Astrocyte (in vitro differentiated cells and primary cell): ENCODE measurements at regions not wholly inside any gene's neighbourhood (a gene's known extent, or its start where the extent isn't known, plus 50 kb on each side); places are given as distances from the start of the nearest gene placed in this dataset.
A peak's percentile ranks its signal among the peaks of the same experiment; 100 is the strongest.

Experiments used
- DNase-seq: peaks from one replicate; pipeline ENCODE4 v3.0.0-alpha.2; 2010; ENCODE audit warnings: low read depth
- FAIRE-seq: peaks from 2 replicates; lab custom pipeline; 2011; peaks lifted over from hg19 to GRCh38; lab: Jason Lieb, UNC
- H2AFZ ChIP-seq: 2 replicates; pipeline ENCODE4 v1.6.0; 2012; ENCODE audit warnings: low read depth, low read length, inconsistent platforms
- H3K27ac ChIP-seq: 2 replicates; pipeline ENCODE4 v1.5.1; 2011; ENCODE audit warnings: low read depth, low read length, inconsistent platforms
- H3K27me3 ChIP-seq: 2 replicates; pipeline ENCODE4 v1.6.0; 2011; ENCODE audit warnings: low read length, inconsistent platforms; ENCODE audit not compliant: insufficient read depth
- H3K36me3 ChIP-seq: 2 replicates; pipeline ENCODE4 v1.5.1; 2011; ENCODE audit warnings: low read length, inconsistent platforms; ENCODE audit not compliant: insufficient read depth
- H3K4me1 ChIP-seq: 2 replicates; pipeline ENCODE4 v1.5.1; 2011; ENCODE audit warnings: low read length, inconsistent platforms; ENCODE audit not compliant: insufficient read depth
- H3K4me2 ChIP-seq: 2 replicates; pipeline ENCODE4 v1.6.0; 2012; ENCODE audit warnings: low read length, inconsistent platforms
- H3K4me3 ChIP-seq: 2 replicates; pipeline ENCODE4 v1.5.1; 2011; ENCODE audit warnings: low read depth, mild to moderate bottlenecking, low read length, inconsistent platforms; ENCODE audit not compliant: insufficient read depth
- H3K79me2 ChIP-seq: 2 replicates; pipeline ENCODE4 v1.6.0; 2012; ENCODE audit warnings: mild to moderate bottlenecking, low read length, inconsistent platforms; ENCODE audit not compliant: insufficient read depth
- H3K9ac ChIP-seq: 2 replicates; pipeline ENCODE4 v1.6.0; 2012; ENCODE audit warnings: mild to moderate bottlenecking, low read length, inconsistent platforms
- H3K9me3 ChIP-seq: 2 replicates; pipeline ENCODE4 v1.5.1; 2012; ENCODE audit warnings: low read depth, mild to moderate bottlenecking, low read length, inconsistent platforms; ENCODE audit not compliant: insufficient read depth
- H4K20me1 ChIP-seq: 2 replicates; pipeline ENCODE4 v1.6.0; 2012; ENCODE audit warnings: low read length, inconsistent platforms; ENCODE audit not compliant: insufficient read depth
- H3K27ac Mint-ChIP-seq: one replicate; pipeline ENCODE4 v1.8.0; 2021; ENCODE audit warnings: mild to moderate bottlenecking, mixed read lengths; ENCODE audit not compliant: unreplicated experiment
- H3K27me3 Mint-ChIP-seq: one replicate; pipeline ENCODE4 v1.8.0; 2021; ENCODE audit warnings: low read depth, mixed read lengths; ENCODE audit not compliant: unreplicated experiment
- H3K36me3 Mint-ChIP-seq: one replicate; pipeline ENCODE4 v1.8.0; 2021; ENCODE audit warnings: low read depth, mixed read lengths; ENCODE audit not compliant: unreplicated experiment
- H3K4me1 Mint-ChIP-seq: one replicate; pipeline ENCODE4 v1.8.0; 2021; ENCODE audit warnings: low read depth, mixed read lengths; ENCODE audit not compliant: unreplicated experiment
- H3K4me3 Mint-ChIP-seq: one replicate; pipeline ENCODE4 v1.8.0; 2021; ENCODE audit warnings: mild to moderate bottlenecking, moderate library complexity, mixed read lengths; ENCODE audit not compliant: unreplicated experiment
- H3K9me3 Mint-ChIP-seq: one replicate; pipeline ENCODE4 v1.8.0; 2021; ENCODE audit warnings: mild to moderate bottlenecking, mixed read lengths; ENCODE audit not compliant: unreplicated experiment
- CTCF ChIP-seq: IDR thresholded peaks from 2 replicates; pipeline ENCODE4 v1.5.1; 2011; ENCODE audit warnings: low read depth, mild to moderate bottlenecking, inconsistent platforms, low read length, moderate library complexity; ENCODE audit not compliant: insufficient read depth
- EZH2 ChIP-seq: IDR thresholded peaks from 2 replicates; pipeline ENCODE4 v1.6.1; 2012; ENCODE audit warnings: mild to moderate bottlenecking, low read length, inconsistent platforms; ENCODE audit not compliant: insufficient read depth

- peaks cover 29% of the 10 kb centered on the region for H3K4me1 Mint-ChIP-seq
- Histone ChIP-seq H3K36me3 (no peaks in the 10 kb centered on the region), H4K20me1 (no peaks in the 10 kb centered on the region), H3K27me3 (no peaks in the 10 kb centered on the region), H3K27ac (peak overlapping the region; percentile 90), H3K79me2 (no peaks in the 10 kb centered on the region), H3K4me1 (peaks cover 30% of the 10 kb centered on the region), H3K9me3 (no peaks in the 10 kb centered on the region), H2AFZ (no peak overlapping the region), H3K9ac (peak overlapping the region; percentile 74), H3K4me2 (peak overlapping the region; percentile 72), H3K4me3 (peak overlapping the region; percentile 31)
- H3K27me3 Mint-ChIP-seq = no peaks in the 10 kb centered on the region
- peak; percentile 99 for DNase-seq
- no peaks in the 10 kb centered on the region for H3K36me3 Mint-ChIP-seq
- peaks cover under 1% of the 10 kb centered on the region for H3K9me3 Mint-ChIP-seq
- no peak for TF ChIP-seq EZH2
- TF ChIP-seq CTCF = no peak
- no peak for FAIRE-seq
- peak overlapping the region; percentile 34 for H3K4me3 Mint-ChIP-seq
- peak overlapping the region; percentile 94 for H3K27ac Mint-ChIP-seq
Measured at GRCh38 chr3:177905173-177906125, 630.8 kb upstream of the KCNMB2 start.

GRCh38 chr3:177906126-177906511 is 630.1 kb upstream of the KCNMB2 start:
- FAIRE-seq (peak; percentile 81), DNase-seq (peak; percentile 95)
- H3K27me3 ChIP-seq = no peaks in the 10 kb centered on the region
- no peak overlapping the region for H2AFZ ChIP-seq
- H3K4me3 ChIP-seq = peak overlapping the region; percentile 31
- Mint-ChIP-seq H3K4me3 (no peak overlapping the region), H3K27me3 (no peaks in the 10 kb centered on the region), H3K9me3 (no peaks in the 10 kb centered on the region), H3K27ac (peak overlapping the region; percentile 94), H3K36me3 (no peaks in the 10 kb centered on the region), H3K4me1 (peaks cover 29% of the 10 kb centered on the region)
- peak overlapping the region; percentile 90 for H3K27ac ChIP-seq
- H3K36me3 ChIP-seq = no peaks in the 10 kb centered on the region
- TF ChIP-seq EZH2 = no peak
- TF ChIP-seq CTCF = peak; percentile 11
- H3K79me2 ChIP-seq = no peaks in the 10 kb centered on the region
- H3K9ac ChIP-seq = peak overlapping the region; percentile 74
- no peaks in the 10 kb centered on the region for H3K9me3 ChIP-seq
- peak overlapping the region; percentile 72 for H3K4me2 ChIP-seq
- no peaks in the 10 kb centered on the region for H4K20me1 ChIP-seq
- peaks cover 30% of the 10 kb centered on the region for H3K4me1 ChIP-seq
